HCT116 (cell line): ENCODE measurements at regions not wholly inside any gene's neighbourhood (a gene's known extent, or its start where the extent isn't known, plus 50 kb on each side); places are given as distances from the start of the nearest gene placed in this dataset.

Source experiments
- ATAC-seq: fragments of 200-7000 bp; cut with Tn5 transposase; 2 replicates; pipeline ENCODE4 v1.9.1; 2020; ENCODE audit warnings: mild to moderate bottlenecking, moderate library complexity
- BruUV-seq: library from RNA; stranded (reverse); fragments of 400-500 nt; replicated peaks from 2 replicates; lab custom pipeline; 2021; lab: Mats Ljungman, UMichigan
- CTCF ChIA-PET: fragments of 300-600 bp; sonication (Branson Sonifier 250); formaldehyde crosslinking; loops from one replicate; lab custom pipeline; 2021; ENCODE audit warnings: antibody characterized with exemption; lab: Charles Lee
- POLR2A ChIA-PET: fragments of 300-600, 350-600 bp; sonication (Branson Sonifier 250); formaldehyde crosslinking; loops from one replicate; lab custom pipeline; 2021; ENCODE audit warnings: antibody characterized with exemption; lab: Charles Lee
- RAD21 ChIA-PET, 2 experiments: fragments of 300-600 bp; sonication (Branson Sonifier 250); formaldehyde crosslinking; loops; one replicate each; lab custom pipeline; 2023; ENCODE audit warnings: low total read pairs in 2 of 2; ENCODE audit not compliant: uncharacterized antibody in 2 of 2, unreplicated experiment in 2 of 2, low non-redundant PET in 1 of 2; lab: Charles Lee
- DNase-seq: peaks from one replicate; pipeline ENCODE4 v3.0.0-alpha.2; 2010; ENCODE audit warnings: low read depth, low spot score
- H2AFZ ChIP-seq: fragments of 200-600 bp; shearing (Covaris generic), sonication (generic); 2 replicates; pipeline ENCODE4 v1.6.1; 2017; ENCODE audit warnings: low read depth, mixed run types, mixed read lengths, antibody characterized with exemption, low read length; ENCODE audit not compliant: poor library complexity, severe bottlenecking
- H3K27ac ChIP-seq: 2 replicates; pipeline ENCODE4 v1.5.1; 2012; ENCODE audit warnings: low read depth, low read length
- H3K27me3 ChIP-seq: fragments of 200-600 bp; sonication (generic); 2 replicates; pipeline ENCODE4 v1.6.1; 2016; ENCODE audit warnings: mixed run types, low read length, mixed read lengths; ENCODE audit not compliant: insufficient read depth
- H3K36me3 ChIP-seq, 2 experiments: fragments of 200-500 bp in 1 of 2; fragments of 200-600 bp in 1 of 2; sonication (Bioruptor generic) in 1 of 2; sonication (generic) in 1 of 2; 2 replicates each; pipeline versions ENCODE4 v1.5.1 to v1.6.1; 2014 to 2016; ENCODE audit warnings: low read length in 2 of 2, inconsistent platforms in 1 of 2, mixed read lengths in 1 of 2, mixed run types in 1 of 2; ENCODE audit not compliant: insufficient read depth in 2 of 2, control insufficient read depth in 1 of 2
- H3K4me1 ChIP-seq, 2 experiments: fragments of 200-600 bp in 1 of 2; sonication (generic) in 1 of 2; 2 replicates each; pipeline versions ENCODE4 v1.5.1 to v1.6.1; 2012 to 2017; ENCODE audit warnings: low read length in 2 of 2, inconsistent platforms in 1 of 2, mild to moderate bottlenecking in 1 of 2, mixed read lengths in 1 of 2, mixed run types in 1 of 2, moderate library complexity in 1 of 2; ENCODE audit not compliant: insufficient read depth in 2 of 2, control insufficient read depth in 1 of 2
- H3K4me2 ChIP-seq: fragments of 200-600 bp; sonication (generic); 2 replicates; pipeline ENCODE4 v1.6.1; 2017; ENCODE audit warnings: mixed run types, low read length, mixed read lengths
- H3K4me3 ChIP-seq, 2 experiments: fragments of 200-600 bp in 1 of 2; sonication (generic) in 1 of 2; replicated peaks in 1 of 2; 2 replicates each; pipeline ENCODE4 v1.5.1; 2011 to 2016; ENCODE audit warnings: low read length in 2 of 2, control low read depth in 1 of 2, low read depth in 1 of 2, mild to moderate bottlenecking in 1 of 2, mixed read lengths in 1 of 2, mixed run types in 1 of 2
- H3K79me2 ChIP-seq: fragments of 200-600 bp; sonication (generic); 2 replicates; pipeline ENCODE4 v1.6.1; 2017; ENCODE audit warnings: mild to moderate bottlenecking, mixed run types, low read length, moderate library complexity, mixed read lengths; ENCODE audit not compliant: insufficient read depth
- H3K9ac ChIP-seq: fragments of 200-600 bp; sonication (generic); 2 replicates; pipeline ENCODE4 v1.6.1; 2016; ENCODE audit warnings: low read length, mixed read lengths
- H3K9me2 ChIP-seq: fragments of 200-600 bp; sonication (generic), shearing (Covaris generic); 2 replicates; pipeline ENCODE4 v1.6.1; 2017; ENCODE audit warnings: mixed run types, mild to moderate bottlenecking, moderate library complexity; ENCODE audit not compliant: insufficient read depth
- H3K9me3 ChIP-seq, 2 experiments: fragments of 200-500 bp in 1 of 2; fragments of 200-600 bp in 1 of 2; sonication (Bioruptor generic) in 1 of 2; sonication (generic) in 1 of 2; 2 replicates each; pipeline ENCODE4 v1.6.1; 2014 to 2017; ENCODE audit warnings: low read length in 2 of 2, mixed read lengths in 2 of 2, inconsistent platforms in 1 of 2, low read depth in 1 of 2, mild to moderate bottlenecking in 1 of 2, mixed run types in 1 of 2, moderate library complexity in 1 of 2; ENCODE audit not compliant: control insufficient read depth in 1 of 2, insufficient read depth in 1 of 2
- H4K20me1 ChIP-seq: fragments of 200-600 bp; sonication (generic), shearing (Covaris generic); 2 replicates; pipeline ENCODE4 v1.6.1; 2017; ENCODE audit warnings: mixed run types, mild to moderate bottlenecking, moderate library complexity; ENCODE audit not compliant: insufficient read depth
- EGR1 ChIP-seq: IDR thresholded peaks from 2 replicates; pipeline ENCODE4 v1.6.1; 2012; ENCODE audit warnings: low read depth
- ELF1 ChIP-seq: IDR thresholded peaks from 2 replicates; pipeline ENCODE4 v1.6.1; 2012; ENCODE audit warnings: low read depth, borderline replicate concordance
- FOSL1 ChIP-seq: IDR thresholded peaks from 2 replicates; pipeline ENCODE4 v1.6.1; 2012; ENCODE audit warnings: low read depth
- POLR2AphosphoS5 ChIP-seq: IDR thresholded peaks from 2 replicates; pipeline ENCODE4 v1.6.1; 2011; ENCODE audit warnings: mild to moderate bottlenecking, low read depth, low read length, moderate library complexity
- RAD21 ChIP-seq: IDR thresholded peaks from 2 replicates; pipeline ENCODE4 v1.6.1; 2012; ENCODE audit warnings: low read depth, mild to moderate bottlenecking
- SP1 ChIP-seq: IDR thresholded peaks from 2 replicates; pipeline ENCODE4 v1.6.1; 2012; ENCODE audit warnings: low read depth
- SRF ChIP-seq: IDR thresholded peaks from 2 replicates; pipeline ENCODE4 v1.6.1; 2012; ENCODE audit warnings: low read depth
- TCF7L2 ChIP-seq: IDR thresholded peaks from 2 replicates; pipeline ENCODE4 v1.7.0; 2011; ENCODE audit warnings: borderline replicate concordance, inconsistent platforms; ENCODE audit not compliant: insufficient read depth, insufficient read length; ENCODE audit errors: extremely low read depth
- ZNF274 ChIP-seq: fragments of 200-500 bp; sonication (Bioruptor generic); IDR thresholded peaks from 2 replicates; pipeline ENCODE4 v1.6.1; 2014; ENCODE audit warnings: mild to moderate bottlenecking, low read depth, low read length, inconsistent platforms
- intact Hi-C: fragments of 100-400 bp; cut with micrococcal nuclease; formaldehyde crosslinking; loops from 2 replicates; pipeline ENCODE4 v1.10.0; 2022
- TF ChIP-seq, protein P1 (sequence below), 3 experiments: fragments of 200-600 bp in 1 of 3; sonication (generic) in 1 of 3; IDR thresholded peaks in 2 of 3; conservative IDR thresholded peaks in 1 of 3; 2 replicates each; pipeline ENCODE4 v1.5.1; 2012 to 2017; ENCODE audit warnings: low read depth in 2 of 3, low read length in 2 of 3, antibody characterized with exemption in 1 of 3, borderline replicate concordance in 1 of 3, control low read depth in 1 of 3, mild to moderate bottlenecking in 1 of 3, mixed read lengths in 1 of 3, mixed run types in 1 of 3, moderate library complexity in 1 of 3; ENCODE audit not compliant: insufficient read depth in 1 of 3
- TF ChIP-seq, protein P2 (sequence below): IDR thresholded peaks from 2 replicates; pipeline ENCODE4 v1.6.1; 2012
- TF ChIP-seq, protein P3 (sequence below): IDR thresholded peaks from 2 replicates; pipeline ENCODE4 v1.6.1; 2012

DNA sequence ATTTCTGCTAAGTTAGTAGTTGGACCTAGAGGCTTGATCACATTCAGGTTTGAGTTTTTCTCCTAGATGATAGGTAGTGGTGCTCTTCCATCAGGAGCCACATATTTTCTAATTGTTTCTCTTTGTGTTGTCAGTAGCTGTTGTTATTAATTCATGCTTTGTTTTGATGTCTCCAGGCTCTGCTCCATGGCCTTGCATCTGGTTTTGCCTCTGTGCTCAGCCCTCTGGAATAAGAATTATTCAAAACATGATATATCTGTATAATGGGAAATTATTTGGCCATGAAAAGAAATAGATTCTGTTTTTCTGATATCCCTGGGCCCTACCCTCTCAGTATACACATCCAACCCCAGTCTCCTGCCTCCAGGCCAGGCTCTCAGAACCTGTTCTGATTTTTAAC, 184.8 kb downstream of the CDC5L start:
- no TSS peak for BruUV-seq
- Histone ChIP-seq H4K20me1 (no peaks in the 10 kb centered on the region), H3K9ac (no peak overlapping the region), H3K9me2 (no peaks in the 10 kb centered on the region), H2AFZ (no peak overlapping the region), H3K79me2 (no peaks in the 10 kb centered on the region), H3K27me3 (peaks cover 4% of the 10 kb centered on the region; the same call in 1 of the 2 replicates), H3K4me1 (no peaks in the 10 kb centered on the region), H3K4me3 (no peak overlapping the region), H3K27ac (no peak overlapping the region), H3K36me3 (no peaks in the 10 kb centered on the region), H3K9me3 (no peaks in the 10 kb centered on the region), H3K4me2 (no peak overlapping the region)
- ATAC-seq, result no peak
- TF ChIP-seq RAD21, result no peak
- no peak for TF ChIP-seq ZNF274
- no peak for TF ChIP-seq SP1
- TF ChIP-seq TCF7L2, result no peak
- TF ChIP-seq, protein P1, sequence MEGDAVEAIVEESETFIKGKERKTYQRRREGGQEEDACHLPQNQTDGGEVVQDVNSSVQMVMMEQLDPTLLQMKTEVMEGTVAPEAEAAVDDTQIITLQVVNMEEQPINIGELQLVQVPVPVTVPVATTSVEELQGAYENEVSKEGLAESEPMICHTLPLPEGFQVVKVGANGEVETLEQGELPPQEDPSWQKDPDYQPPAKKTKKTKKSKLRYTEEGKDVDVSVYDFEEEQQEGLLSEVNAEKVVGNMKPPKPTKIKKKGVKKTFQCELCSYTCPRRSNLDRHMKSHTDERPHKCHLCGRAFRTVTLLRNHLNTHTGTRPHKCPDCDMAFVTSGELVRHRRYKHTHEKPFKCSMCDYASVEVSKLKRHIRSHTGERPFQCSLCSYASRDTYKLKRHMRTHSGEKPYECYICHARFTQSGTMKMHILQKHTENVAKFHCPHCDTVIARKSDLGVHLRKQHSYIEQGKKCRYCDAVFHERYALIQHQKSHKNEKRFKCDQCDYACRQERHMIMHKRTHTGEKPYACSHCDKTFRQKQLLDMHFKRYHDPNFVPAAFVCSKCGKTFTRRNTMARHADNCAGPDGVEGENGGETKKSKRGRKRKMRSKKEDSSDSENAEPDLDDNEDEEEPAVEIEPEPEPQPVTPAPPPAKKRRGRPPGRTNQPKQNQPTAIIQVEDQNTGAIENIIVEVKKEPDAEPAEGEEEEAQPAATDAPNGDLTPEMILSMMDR (IDR thresholded peaks at IDR 0.05 in 2 of 3, conservative IDR thresholded peaks at IDR 0.05 in 1 of 3; ENCODE audit: borderline replicate concordance in 1 of 3, insufficient read depth in 1 of 3, low read depth in 2 of 3, low read length in 2 of 3), result no peak
- TF ChIP-seq, protein P2, sequence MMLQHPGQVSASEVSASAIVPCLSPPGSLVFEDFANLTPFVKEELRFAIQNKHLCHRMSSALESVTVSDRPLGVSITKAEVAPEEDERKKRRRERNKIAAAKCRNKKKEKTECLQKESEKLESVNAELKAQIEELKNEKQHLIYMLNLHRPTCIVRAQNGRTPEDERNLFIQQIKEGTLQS, result no peak
- no peak for TF ChIP-seq ELF1
- TF ChIP-seq, protein P3, sequence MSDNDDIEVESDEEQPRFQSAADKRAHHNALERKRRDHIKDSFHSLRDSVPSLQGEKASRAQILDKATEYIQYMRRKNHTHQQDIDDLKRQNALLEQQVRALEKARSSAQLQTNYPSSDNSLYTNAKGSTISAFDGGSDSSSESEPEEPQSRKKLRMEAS, result no peak
- TF ChIP-seq EGR1, result no peak
- TF ChIP-seq SRF, result no peak
- TF ChIP-seq POLR2AphosphoS5, result no peak
- no peak for TF ChIP-seq FOSL1
- POLR2A ChIA-PET, result no interaction called here
- CTCF ChIA-PET, result no interaction called here
- DNase-seq, result no peak
- intact Hi-C loops, result no loop called here
- RAD21 ChIA-PET, result no interaction called here
